Endothelial cell (in vitro differentiated cells): ENCODE measurements at regions not wholly inside any gene's neighbourhood (a gene's known extent, or its start where the extent isn't known, plus 50 kb on each side); places are given as distances from the start of the nearest gene placed in this dataset.

Experiments used
- DNase-seq: peaks from one replicate; pipeline ENCODE4 v3.0.0; 2021; ENCODE audit warnings: low spot score
- H3K27ac Mint-ChIP-seq: one replicate; pipeline ENCODE4 v1.8.0; 2021; ENCODE audit warnings: mixed read lengths, inconsistent platforms; ENCODE audit not compliant: unreplicated experiment
- H3K27me3 Mint-ChIP-seq: one replicate; pipeline ENCODE4 v1.8.0; 2021; ENCODE audit warnings: mild to moderate bottlenecking, moderate library complexity, mixed read lengths, inconsistent platforms; ENCODE audit not compliant: unreplicated experiment
- H3K36me3 Mint-ChIP-seq: one replicate; pipeline ENCODE4 v1.8.0; 2021; ENCODE audit warnings: mild to moderate bottlenecking, low read depth, mixed read lengths, inconsistent platforms; ENCODE audit not compliant: unreplicated experiment
- H3K4me1 Mint-ChIP-seq: one replicate; pipeline ENCODE4 v1.8.0; 2021; ENCODE audit warnings: mild to moderate bottlenecking, mixed read lengths, inconsistent platforms; ENCODE audit not compliant: unreplicated experiment
- H3K4me3 Mint-ChIP-seq: one replicate; pipeline ENCODE4 v1.8.0; 2021; ENCODE audit warnings: mild to moderate bottlenecking, mixed read lengths, inconsistent platforms; ENCODE audit not compliant: unreplicated experiment
- H3K9me3 Mint-ChIP-seq: one replicate; pipeline ENCODE4 v1.8.0; 2021; ENCODE audit warnings: mixed read lengths, inconsistent platforms; ENCODE audit not compliant: unreplicated experiment
- TF ChIP-seq, protein P1 (sequence below): fragments of 200-600 bp; sonication (generic); IDR thresholded peaks from one replicate; pipeline ENCODE4 v1.5.0; 2021; ENCODE audit warnings: antibody characterized with exemption; ENCODE audit not compliant: unreplicated experiment

DNA sequence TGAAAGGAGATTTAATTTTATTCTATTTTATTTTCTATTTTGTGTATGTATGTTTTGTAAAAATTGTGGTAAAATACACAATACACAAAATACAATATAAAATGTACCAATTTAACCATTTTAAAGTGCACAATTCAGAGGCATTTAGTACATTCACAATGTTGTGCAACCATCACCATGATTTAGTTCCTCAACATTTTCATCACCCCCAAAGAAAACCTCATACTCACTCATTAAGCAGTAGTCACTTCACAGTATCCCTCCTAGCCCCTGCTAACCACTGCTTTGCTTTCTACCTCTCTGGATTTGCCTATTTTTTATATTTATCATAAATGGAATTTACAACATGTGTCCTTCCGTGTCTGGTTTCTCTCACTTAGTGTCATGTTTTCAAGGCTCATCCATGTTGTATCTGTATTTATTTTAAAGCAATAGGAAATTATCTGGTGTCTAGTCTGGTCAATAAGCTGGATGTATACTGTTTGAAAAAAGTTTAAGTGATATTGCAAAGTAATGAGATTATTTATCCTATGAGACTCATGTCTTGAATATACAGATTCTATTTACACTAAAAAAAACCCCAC is 77.9 kb upstream of the GLS start:
- H3K4me3 Mint-ChIP-seq: no peak overlapping the region
- H3K27ac Mint-ChIP-seq: no peak overlapping the region
- no peak for DNase-seq
- TF ChIP-seq, protein P1, sequence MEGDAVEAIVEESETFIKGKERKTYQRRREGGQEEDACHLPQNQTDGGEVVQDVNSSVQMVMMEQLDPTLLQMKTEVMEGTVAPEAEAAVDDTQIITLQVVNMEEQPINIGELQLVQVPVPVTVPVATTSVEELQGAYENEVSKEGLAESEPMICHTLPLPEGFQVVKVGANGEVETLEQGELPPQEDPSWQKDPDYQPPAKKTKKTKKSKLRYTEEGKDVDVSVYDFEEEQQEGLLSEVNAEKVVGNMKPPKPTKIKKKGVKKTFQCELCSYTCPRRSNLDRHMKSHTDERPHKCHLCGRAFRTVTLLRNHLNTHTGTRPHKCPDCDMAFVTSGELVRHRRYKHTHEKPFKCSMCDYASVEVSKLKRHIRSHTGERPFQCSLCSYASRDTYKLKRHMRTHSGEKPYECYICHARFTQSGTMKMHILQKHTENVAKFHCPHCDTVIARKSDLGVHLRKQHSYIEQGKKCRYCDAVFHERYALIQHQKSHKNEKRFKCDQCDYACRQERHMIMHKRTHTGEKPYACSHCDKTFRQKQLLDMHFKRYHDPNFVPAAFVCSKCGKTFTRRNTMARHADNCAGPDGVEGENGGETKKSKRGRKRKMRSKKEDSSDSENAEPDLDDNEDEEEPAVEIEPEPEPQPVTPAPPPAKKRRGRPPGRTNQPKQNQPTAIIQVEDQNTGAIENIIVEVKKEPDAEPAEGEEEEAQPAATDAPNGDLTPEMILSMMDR: no peak
- no peaks in the 10 kb centered on the region for H3K36me3 Mint-ChIP-seq
- peaks cover 33% of the 10 kb centered on the region for H3K4me1 Mint-ChIP-seq
- no peaks in the 10 kb centered on the region for H3K9me3 Mint-ChIP-seq
- H3K27me3 Mint-ChIP-seq: peaks cover 4% of the 10 kb centered on the region

DNA sequence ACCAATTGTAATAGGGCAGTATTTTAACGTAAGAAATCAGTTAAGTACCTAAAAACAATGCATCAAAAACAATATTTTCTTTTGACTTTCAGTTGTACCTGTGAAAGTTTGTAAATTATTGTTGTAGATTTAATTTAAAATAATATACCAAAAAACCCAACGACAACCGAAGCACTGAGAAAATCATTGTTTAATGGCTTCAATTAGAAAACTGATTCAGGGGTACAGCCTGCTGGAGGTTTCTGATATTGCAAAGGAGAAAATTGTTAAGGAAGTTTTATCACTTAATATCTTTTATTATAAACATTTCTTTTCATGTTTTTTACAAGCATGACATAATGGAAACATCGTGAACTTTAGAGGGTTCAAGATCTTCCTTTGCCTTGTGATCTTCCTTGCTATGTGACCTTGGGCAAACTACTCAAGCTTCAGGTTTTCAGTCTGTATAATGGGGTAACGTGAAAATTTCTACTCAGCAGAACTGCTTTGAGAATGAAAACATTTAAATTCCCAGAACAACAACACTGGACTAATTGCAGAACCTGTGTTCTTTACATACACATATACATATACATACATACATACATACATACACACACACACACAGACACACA is 76.3 kb upstream of the GLS start:
- H3K9me3 Mint-ChIP-seq: no peaks in the 10 kb centered on the region

DNA sequence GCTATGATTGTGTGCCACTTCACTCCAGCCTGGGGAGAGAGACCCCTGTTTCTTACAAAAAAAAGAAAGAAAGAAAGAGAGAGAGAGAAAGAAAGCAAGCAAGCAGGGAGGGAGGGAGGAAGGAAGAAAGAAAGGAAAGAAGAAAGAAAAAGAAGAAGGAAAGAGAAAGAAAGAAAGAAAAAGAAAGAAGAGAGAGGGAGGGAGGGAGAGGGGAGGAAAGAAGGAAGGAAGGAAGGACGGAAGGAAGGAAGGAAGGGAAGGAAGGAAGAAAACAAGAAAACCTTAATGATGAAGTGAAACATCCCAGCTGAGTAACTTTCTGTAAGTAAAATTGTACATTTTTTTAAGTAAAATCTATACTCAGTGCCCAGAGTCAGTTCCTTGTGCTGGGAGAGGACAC is 75.5 kb upstream of the GLS start:
- Mint-ChIP-seq H3K4me3 (no peak overlapping the region), H3K27ac (no peak overlapping the region), H3K4me1 (peaks cover 27% of the 10 kb centered on the region), H3K9me3 (no peaks in the 10 kb centered on the region), H3K36me3 (no peaks in the 10 kb centered on the region), H3K27me3 (peaks cover 5% of the 10 kb centered on the region)
- no peak for DNase-seq
- TF ChIP-seq, protein P1: no peak

More for the DNA sequence above, 76.3 kb upstream of the GLS start:
- H3K27ac Mint-ChIP-seq: no peak overlapping the region
- H3K27me3 Mint-ChIP-seq: peaks cover 5% of the 10 kb centered on the region
- no peak overlapping the region for H3K4me3 Mint-ChIP-seq
- DNase-seq: peak; percentile 13
- TF ChIP-seq, protein P1: peak; percentile 90
- H3K36me3 Mint-ChIP-seq: no peaks in the 10 kb centered on the region
- H3K4me1 Mint-ChIP-seq: peaks cover 33% of the 10 kb centered on the region

DNA sequence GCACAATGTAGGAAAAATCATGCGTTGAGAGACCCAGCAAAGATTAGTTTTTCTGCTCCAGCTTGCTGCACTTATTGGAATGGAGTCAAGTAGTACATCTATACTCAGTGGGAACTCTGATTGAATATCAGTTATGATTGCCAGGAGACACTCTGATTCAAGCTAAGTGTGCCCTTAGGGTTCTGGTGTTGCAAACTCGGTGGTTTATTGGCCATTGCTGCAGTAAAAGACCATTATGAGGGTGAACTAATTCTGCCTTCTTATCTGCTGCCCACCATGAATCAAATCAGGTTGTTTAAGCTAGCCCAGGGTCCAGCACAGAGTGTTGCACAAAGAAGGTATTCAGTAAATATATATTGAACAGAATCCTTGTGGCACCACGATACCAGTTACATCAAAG is 74.8 kb upstream of the GLS start:
- no peaks in the 10 kb centered on the region for H3K9me3 Mint-ChIP-seq
- peaks cover 5% of the 10 kb centered on the region for H3K27me3 Mint-ChIP-seq
- H3K36me3 Mint-ChIP-seq: no peaks in the 10 kb centered on the region
- TF ChIP-seq, protein P1: no peak
- no peak for DNase-seq
- peaks cover 22% of the 10 kb centered on the region for H3K4me1 Mint-ChIP-seq
- H3K4me3 Mint-ChIP-seq: no peak overlapping the region
- no peak overlapping the region for H3K27ac Mint-ChIP-seq

DNA sequence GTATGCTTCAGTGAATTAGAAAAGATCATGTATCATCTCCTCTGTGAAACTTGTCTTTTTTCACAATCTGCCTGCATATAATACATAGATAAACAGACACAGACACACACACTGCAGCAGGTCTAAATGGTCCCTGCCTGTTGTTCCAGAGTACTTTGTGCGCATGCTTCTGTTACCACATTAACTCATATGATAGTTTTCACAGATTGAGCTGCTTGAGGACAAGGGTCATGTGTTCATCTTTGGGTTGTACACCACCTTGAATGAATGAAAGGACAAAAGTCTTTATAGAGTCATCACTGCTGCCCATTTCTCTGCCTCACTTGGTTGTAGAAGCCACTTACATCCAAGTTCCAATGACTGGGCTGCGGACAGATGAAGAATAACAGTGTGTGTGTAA is 72.7 kb upstream of the GLS start:
- Mint-ChIP-seq H3K4me1 (peaks cover 8% of the 10 kb centered on the region), H3K27ac (no peak overlapping the region), H3K36me3 (no peaks in the 10 kb centered on the region), H3K27me3 (peaks cover 5% of the 10 kb centered on the region), H3K4me3 (no peak overlapping the region), H3K9me3 (no peaks in the 10 kb centered on the region)
- no peak for DNase-seq
- TF ChIP-seq, protein P1: no peak
